ES-I3 (cell line): ENCODE measurements at regions not wholly inside any gene's neighbourhood (a gene's known extent, or its start where the extent isn't known, plus 50 kb on each side); places are given as distances from the start of the nearest gene placed in this dataset.
"Not testable (repeated sequence)": the region's sequence is repeated elsewhere in the genome, so short reads cannot be mapped to it uniquely, and the experiment has no call there.

Source experiments
- H3K36me3 ChIP-seq: 2 replicates; pipeline ENCODE4 v1.6.1; 2013; ENCODE audit warnings: mild to moderate bottlenecking, low read length, control low read depth, moderate library complexity; ENCODE audit not compliant: insufficient read depth
- H3K4me1 ChIP-seq: 2 replicates; pipeline ENCODE4 v1.6.1; 2013; ENCODE audit warnings: mild to moderate bottlenecking, control low read depth, low read length; ENCODE audit not compliant: insufficient read depth
- H3K9ac ChIP-seq: 2 replicates; pipeline ENCODE4 v1.6.1; 2013; ENCODE audit warnings: low read depth, mild to moderate bottlenecking, low read length, moderate library complexity
- H3K9me3 ChIP-seq: 2 replicates; pipeline ENCODE4 v1.6.1; 2013; ENCODE audit warnings: mild to moderate bottlenecking, low read length, moderate library complexity; ENCODE audit not compliant: control insufficient read depth, insufficient read depth

GRCh38 chr2:2581331-2582159 lies 250.5 kb upstream of the MYT1L start:
- Histone ChIP-seq H3K9ac (no peak overlapping the region), H3K4me1 (no peaks in the 10 kb centered on the region), H3K9me3 (no peaks in the 10 kb centered on the region), H3K36me3 (no peaks in the 10 kb centered on the region)

- not testable (repeated sequence) for H3K9me3 ChIP-seq, H3K4me1 ChIP-seq, H3K9ac ChIP-seq
Observed at GRCh38 chr2:2580841-2581240, 249.8 kb upstream of the MYT1L start.

GRCh38 chr2:2580341-2580740 lies 249.3 kb upstream of the MYT1L start:
- Histone ChIP-seq H3K9ac (no peak overlapping the region), H3K36me3 (no peaks in the 10 kb centered on the region), H3K9me3 (no peaks in the 10 kb centered on the region), H3K4me1 (no peaks in the 10 kb centered on the region)

More at GRCh38 chr2:2580841-2581240, 249.8 kb upstream of the MYT1L start:
- not testable (repeated sequence) for H3K36me3 ChIP-seq

- Histone ChIP-seq H3K4me1 (no peaks in the 10 kb centered on the region), H3K36me3 (no peaks in the 10 kb centered on the region), H3K9me3 (no peaks in the 10 kb centered on the region), H3K9ac (no peak overlapping the region)
Observed at GRCh38 chr2:2579814-2580213, 248.7 kb upstream of the MYT1L start.

GRCh38 chr2:2577407-2577831 lies 246.3 kb upstream of the MYT1L start:
- Histone ChIP-seq H3K9ac (no peak overlapping the region), H3K9me3 (no peaks in the 10 kb centered on the region; the same call in 1 of the 2 replicates), H3K36me3 (no peaks in the 10 kb centered on the region), H3K4me1 (no peaks in the 10 kb centered on the region)

GRCh38 chr2:2575870-2576386 lies 244.9 kb upstream of the MYT1L start:
- Histone ChIP-seq H3K4me1 (no peaks in the 10 kb centered on the region), H3K9ac (no peak overlapping the region), H3K9me3 (no peaks in the 10 kb centered on the region; the same call in 1 of the 2 replicates), H3K36me3 (no peaks in the 10 kb centered on the region)

GRCh38 chr2:2575181-2575577 lies 244.1 kb upstream of the MYT1L start:
- H3K9ac ChIP-seq, result no peak overlapping the region
- H3K9me3 ChIP-seq, result no peaks in the 10 kb centered on the region; the same call in 1 of the 2 replicates
- H3K4me1 ChIP-seq, result no peaks in the 10 kb centered on the region
- H3K36me3 ChIP-seq, result no peaks in the 10 kb centered on the region

GRCh38 chr2:2574401-2575180 lies 243.5 kb upstream of the MYT1L start:
- H3K9ac ChIP-seq, result no peak overlapping the region
- no peaks in the 10 kb centered on the region for H3K36me3 ChIP-seq
- no peaks in the 10 kb centered on the region; the same call in 1 of the 2 replicates for H3K9me3 ChIP-seq
- H3K4me1 ChIP-seq, result no peaks in the 10 kb centered on the region

- Histone ChIP-seq H3K9ac (no peak overlapping the region), H3K9me3 (no peaks in the 10 kb centered on the region; the same call in 1 of the 2 replicates), H3K36me3 (no peaks in the 10 kb centered on the region), H3K4me1 (no peaks in the 10 kb centered on the region)
Observed at GRCh38 chr2:2573658-2574293, 242.7 kb upstream of the MYT1L start.

- Histone ChIP-seq H3K36me3 (no peaks in the 10 kb centered on the region), H3K9ac (no peak overlapping the region), H3K9me3 (no peaks in the 10 kb centered on the region; the same call in 1 of the 2 replicates), H3K4me1 (no peaks in the 10 kb centered on the region)
Observed at GRCh38 chr2:2573205-2573604, 242.1 kb upstream of the MYT1L start.

- Histone ChIP-seq H3K4me1 (no peaks in the 10 kb centered on the region), H3K9me3 (no peaks in the 10 kb centered on the region; the same call in 1 of the 2 replicates), H3K9ac (no peak overlapping the region), H3K36me3 (no peaks in the 10 kb centered on the region)
Observed at GRCh38 chr2:2572393-2573204, 241.5 kb upstream of the MYT1L start.

- no peaks in the 10 kb centered on the region; the same call in 1 of the 2 replicates for H3K9me3 ChIP-seq
- H3K9ac ChIP-seq, result no peak overlapping the region
Observed at GRCh38 chr2:2571301-2572150, 240.5 kb upstream of the MYT1L start.

GRCh38 chr2:2570871-2571270 lies 239.8 kb upstream of the MYT1L start:
- H3K9ac ChIP-seq, result no peak overlapping the region
- no peaks in the 10 kb centered on the region; the same call in 1 of the 2 replicates for H3K9me3 ChIP-seq
- H3K36me3 ChIP-seq, result no peaks in the 10 kb centered on the region
- no peaks in the 10 kb centered on the region for H3K4me1 ChIP-seq

More at GRCh38 chr2:2571301-2572150, 240.5 kb upstream of the MYT1L start:
- Histone ChIP-seq H3K36me3 (no peaks in the 10 kb centered on the region), H3K4me1 (no peaks in the 10 kb centered on the region)
